GM18868 (cell line): ENCODE measurements at regions not wholly inside any gene's neighbourhood (a gene's known extent, or its start where the extent isn't known, plus 50 kb on each side); places are given as distances from the start of the nearest gene placed in this dataset.

ENCODE experiments used
- ATAC-seq: cut with Tn5 transposase; IDR thresholded peaks from one replicate; pipeline ENCODE4 v1.9.1; 2021; ENCODE audit warnings: mild to moderate bottlenecking, moderate library complexity; ENCODE audit not compliant: unreplicated experiment

DNA sequence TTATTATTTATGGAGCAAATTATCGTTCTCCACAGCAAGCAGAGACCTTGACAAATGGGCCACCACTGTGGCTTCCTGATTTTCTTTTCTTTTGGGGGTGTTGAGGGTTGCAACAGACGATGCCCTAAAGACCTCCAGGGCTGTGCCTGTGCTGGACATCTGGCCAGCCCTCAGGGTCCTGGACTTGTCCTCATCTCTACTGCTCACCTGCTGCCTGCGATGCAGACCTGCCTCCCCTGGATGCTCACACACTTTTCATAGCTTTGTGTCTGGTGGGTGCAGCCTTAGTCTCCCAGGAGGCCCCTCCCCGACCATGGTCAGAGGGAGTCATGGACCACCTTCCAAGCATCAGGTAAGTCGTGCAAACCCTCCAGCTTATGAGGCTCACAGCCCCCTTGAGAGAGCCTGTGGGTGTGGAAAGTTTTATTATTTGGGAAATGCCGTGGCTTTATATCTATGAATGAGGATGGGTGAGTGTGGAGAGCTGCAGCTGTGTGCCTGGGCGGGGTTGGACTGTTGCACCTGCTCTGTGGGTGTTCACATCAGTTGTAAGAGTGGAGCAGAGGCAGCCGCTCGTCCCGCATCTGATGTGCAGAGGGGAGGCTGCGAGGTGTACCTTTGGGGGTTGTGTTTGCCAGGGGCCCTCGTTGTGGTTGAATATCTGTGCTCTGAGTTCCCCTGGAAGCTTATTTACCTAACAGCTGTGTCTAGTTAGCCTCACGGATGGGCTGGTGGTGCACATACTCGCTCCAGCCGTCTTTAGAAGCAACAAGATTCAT is 126.3 kb upstream of the IRX4 start:
- no peak for ATAC-seq

- no peak for ATAC-seq
These were observed 125.3 kb upstream of the IRX4 start for GRCh38 chr5:2007878-2008501.

GRCh38 chr5:2007496-2007877 is 124.8 kb upstream of the IRX4 start:
- no peak for ATAC-seq

GRCh38 chr5:2006971-2007291 is 124.2 kb upstream of the IRX4 start:
- ATAC-seq, result no peak

GRCh38 chr5:2006193-2006970 is 123.7 kb upstream of the IRX4 start:
- no peak for ATAC-seq

DNA sequence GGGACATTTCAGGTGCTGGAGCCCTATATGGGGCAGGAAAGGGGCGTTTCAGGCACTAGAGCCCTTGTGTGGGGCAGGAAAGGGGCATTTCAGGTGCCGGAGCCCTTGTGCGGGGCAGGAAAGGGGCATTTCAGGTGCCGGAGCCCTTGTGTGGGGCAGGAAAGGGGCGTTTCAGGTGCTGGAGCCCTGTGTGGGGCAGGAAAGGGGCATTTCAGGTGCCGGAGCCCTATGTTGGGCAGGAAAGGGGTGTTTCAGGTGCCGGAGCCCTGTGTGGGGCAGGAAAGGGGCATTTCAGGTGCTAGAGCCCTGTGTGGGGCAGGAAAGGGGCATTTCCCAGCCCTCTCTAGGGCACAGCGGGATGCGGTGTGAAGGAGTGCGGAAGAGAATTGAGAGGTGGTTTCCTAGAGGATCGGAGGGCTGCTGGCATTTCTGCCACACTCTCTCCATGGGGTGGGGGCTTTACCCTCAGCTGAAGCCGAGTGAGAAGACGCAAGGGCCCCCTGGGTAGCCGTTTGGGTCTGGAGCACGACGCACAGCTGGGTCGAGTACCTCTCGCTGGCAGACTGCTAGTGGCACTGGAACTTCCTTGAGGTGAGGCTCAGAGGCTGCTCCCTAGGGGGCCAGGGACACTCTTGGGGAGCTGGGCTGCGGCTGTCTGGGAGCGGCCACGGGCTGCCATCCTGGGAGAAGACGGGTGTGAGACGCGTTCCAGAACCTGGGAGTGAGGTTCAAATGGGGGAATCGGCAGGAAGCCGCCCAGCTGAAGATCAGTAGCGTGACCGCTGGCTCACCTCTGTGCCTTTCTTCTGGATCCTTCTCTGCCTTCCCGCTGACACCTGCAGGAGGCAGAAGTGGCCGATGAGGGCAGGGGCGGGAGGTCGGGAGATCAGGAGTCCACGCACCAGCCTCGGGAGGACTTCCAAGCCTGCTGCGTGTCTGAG is 122.6 kb upstream of the IRX4 start:
- no peak for ATAC-seq

DNA sequence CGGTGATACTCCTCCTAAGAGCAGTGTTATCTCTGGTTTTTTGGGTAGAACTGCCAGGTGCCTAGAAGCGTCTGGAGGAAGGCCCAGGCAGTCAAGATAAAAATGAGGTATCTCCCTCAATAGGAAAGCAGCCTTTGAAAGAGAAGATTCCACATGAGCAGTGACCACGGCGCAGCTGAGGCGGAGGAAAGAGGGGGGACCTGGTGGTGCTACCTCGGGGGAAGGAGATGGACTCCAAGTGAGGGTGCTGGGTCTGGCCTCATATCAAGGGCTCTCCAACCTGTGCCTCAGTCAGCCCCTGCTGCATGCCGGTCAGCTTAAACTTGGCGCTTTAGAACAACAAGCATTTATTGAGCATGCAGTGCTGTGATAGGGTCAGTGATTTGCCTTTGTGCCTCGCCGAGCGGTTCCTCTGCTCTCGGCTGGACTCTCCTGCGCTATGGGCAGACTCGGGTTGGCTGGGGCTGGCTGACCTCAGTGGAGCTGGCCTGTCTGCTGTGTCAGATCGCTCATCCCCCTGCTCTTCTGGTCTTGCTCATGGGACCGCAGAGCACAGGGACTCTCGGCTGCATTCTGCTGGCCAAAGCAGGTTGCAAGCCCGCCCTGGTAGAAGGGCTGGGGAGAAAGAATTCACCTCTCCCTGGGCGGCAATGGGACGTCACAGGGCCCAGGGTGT is 121.1 kb upstream of the IRX4 start:
- no peak for ATAC-seq

DNA sequence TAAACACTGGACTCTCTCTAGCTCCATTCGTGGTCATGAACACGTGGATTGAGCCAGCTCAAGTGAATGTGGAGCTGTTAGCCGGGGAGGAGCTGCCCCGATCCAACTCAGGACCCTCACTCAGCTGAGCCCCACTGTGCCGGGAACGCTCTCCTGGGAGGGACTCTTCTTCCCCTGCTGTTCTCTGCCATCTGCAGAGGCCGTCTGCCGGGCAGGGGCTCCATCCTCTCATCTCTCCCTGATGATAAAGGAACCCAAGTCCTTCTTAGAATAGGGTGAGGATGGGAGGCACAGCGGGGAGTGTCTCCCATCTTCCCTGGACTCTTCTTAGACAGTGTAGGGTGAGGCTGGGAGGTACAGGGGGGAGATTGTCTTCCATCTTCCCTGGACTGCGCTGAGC is 120.5 kb upstream of the IRX4 start:
- ATAC-seq, result no peak

DNA sequence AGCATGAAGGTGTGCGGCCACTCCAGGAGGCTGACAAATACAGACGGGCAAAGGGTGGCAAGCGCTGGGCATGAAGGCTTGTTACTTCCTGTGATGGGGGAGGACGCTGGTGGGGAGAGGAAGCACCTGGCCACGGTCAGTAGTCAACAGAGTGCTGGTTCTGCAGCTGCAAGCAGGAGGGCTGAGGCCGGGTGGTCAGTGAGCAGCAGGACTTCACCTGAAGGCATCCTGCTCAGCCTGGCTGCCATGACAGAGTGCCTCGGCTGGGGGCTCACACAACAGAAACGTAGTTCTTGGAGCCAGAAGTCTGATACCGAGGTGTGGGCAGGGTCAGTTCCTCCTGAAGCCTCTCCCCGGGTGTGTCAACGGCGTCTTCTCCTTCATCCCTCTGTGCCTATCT is 118.6 kb upstream of the IRX4 start:
- ATAC-seq, result no peak

GRCh38 chr5:2000591-2000990 is 117.9 kb upstream of the IRX4 start:
- no peak for ATAC-seq

GRCh38 chr5:1999794-2000193 is 117.1 kb upstream of the IRX4 start:
- no peak for ATAC-seq

DNA sequence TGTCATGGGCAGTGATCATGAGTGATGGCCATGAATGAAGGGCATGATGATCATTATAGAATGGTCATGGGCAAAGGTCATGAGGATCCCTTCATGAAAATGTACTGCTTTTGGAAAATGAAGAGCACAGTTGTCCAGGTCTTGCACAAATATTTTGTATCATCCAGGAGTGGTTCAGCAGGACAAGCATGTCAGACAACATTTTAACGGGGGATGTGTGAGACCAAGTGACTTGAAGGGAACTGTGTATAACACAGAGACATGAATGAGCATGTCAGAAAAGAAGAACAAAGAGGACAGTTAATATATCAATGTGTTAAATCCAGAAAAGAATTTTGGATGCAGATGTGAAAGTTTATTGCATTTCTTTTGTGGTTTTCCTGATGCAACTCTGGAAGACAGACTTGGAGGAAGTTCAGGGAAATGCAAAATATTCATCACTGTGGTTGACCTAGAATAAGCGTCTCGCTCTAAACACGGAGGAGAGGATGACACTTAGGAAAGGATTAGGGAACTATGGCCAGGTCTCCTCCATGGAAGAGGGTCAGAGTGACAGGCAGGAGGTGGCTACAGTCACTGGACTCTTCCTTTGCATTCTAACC is 116.1 kb upstream of the IRX4 start:
- no peak for ATAC-seq

GRCh38 chr5:1998348-1998669 is 115.6 kb upstream of the IRX4 start:
- no peak for ATAC-seq

- no peak for ATAC-seq
These were observed 115.1 kb upstream of the IRX4 start for GRCh38 chr5:1997640-1998347.

GRCh38 chr5:1995491-1995890 is 112.8 kb upstream of the IRX4 start:
- ATAC-seq, result no peak

- ATAC-seq, result no peak
These were observed 104.7 kb upstream of the IRX4 start for GRCh38 chr5:1987471-1987870.

DNA sequence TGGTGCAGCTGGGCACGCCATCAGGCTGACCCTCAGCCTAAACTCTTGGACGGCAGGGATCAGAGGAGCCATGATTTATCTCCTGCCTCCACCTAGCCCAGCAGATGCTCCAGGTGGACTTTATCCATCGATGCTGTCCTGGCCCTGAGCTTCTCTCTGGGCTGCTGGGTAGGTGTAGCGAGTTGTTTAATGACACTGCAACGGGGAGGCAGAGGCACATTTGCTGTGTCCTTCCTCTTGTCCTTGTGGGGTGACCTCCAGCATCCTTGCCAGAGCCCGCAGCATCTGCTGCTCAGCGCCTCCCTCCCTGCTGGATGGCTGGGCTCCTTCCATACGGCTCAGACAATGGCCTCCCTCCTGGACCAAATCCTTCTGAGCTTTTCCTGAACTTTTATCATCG is 103.1 kb upstream of the IRX4 start:
- no peak for ATAC-seq

GRCh38 chr5:1983919-1984695 is 101.4 kb upstream of the IRX4 start:
- ATAC-seq, result no peak

DNA sequence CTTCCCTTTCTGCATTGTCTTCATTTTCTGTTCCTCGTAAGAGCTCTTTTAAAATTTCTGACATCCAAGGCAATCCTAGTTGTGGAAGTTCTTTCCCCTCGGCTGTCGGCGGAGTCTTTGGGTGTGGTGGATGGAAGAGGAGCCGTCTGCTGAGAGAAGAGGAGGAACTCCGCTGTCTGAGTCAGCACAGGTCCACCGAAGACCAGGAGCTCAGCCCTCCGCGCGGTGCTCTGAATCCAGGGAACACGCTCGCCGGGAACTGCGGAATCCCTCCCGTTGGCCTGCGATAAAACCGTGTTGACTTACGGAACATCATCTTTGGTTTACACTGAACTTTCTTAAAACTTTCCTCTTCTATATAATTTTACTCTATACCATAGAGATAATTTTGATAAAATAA is 100.7 kb upstream of the IRX4 start:
- ATAC-seq, result no peak
